K562 (cell line): ENCODE measurements at regions not wholly inside any gene's neighbourhood (a gene's known extent, or its start where the extent isn't known, plus 50 kb on each side); places are given as distances from the start of the nearest gene placed in this dataset.

Experiments used
- ATAC-seq: fragments of 200-7000 bp; cut with Tn5 transposase; 3 replicates; pipeline ENCODE4 v1.9.1; 2020; ENCODE audit warnings: moderate library complexity
- BruUV-seq: library from RNA; stranded (reverse); fragments of 400-500 nt; replicated peaks from 2 replicates; lab custom pipeline; 2021; lab: Mats Ljungman, UMichigan
- CTCF ChIA-PET: fragments of 300-600 bp; formaldehyde crosslinking; extraction: SDS; loops from one replicate; lab custom pipeline; 2021; ENCODE audit warnings: low intra/inter-chr PET ratio; lab: Yijun Ruan, JAX
- POLR2A ChIA-PET: fragments of 300-600, 350-650 bp; sonication (Branson Sonifier 250); formaldehyde crosslinking; extraction: SDS; loops from one replicate; lab custom pipeline; 2021; ENCODE audit warnings: antibody characterized with exemption, inconsistent platforms; lab: Yijun Ruan, JAX
- DNase-seq, 4 experiments: peaks; one replicate each; pipeline versions ENCODE4 v3.0.0 to v3.0.0-alpha.2; 2011 to 2018; ENCODE audit warnings: low spot score in 3 of 4, mixed read lengths in 3 of 4; ENCODE audit errors: extremely low read depth in 1 of 4
- FAIRE-seq: peaks from 2 replicates; lab custom pipeline; 2011; peaks lifted over from hg19 to GRCh38; lab: Jason Lieb, UNC
- H2AFZ ChIP-seq: 2 replicates; pipeline ENCODE4 v1.6.0; 2011; ENCODE audit warnings: low read depth, low read length, control low read depth, inconsistent platforms
- H3K27ac ChIP-seq: fragments of 200-600 bp; 3 replicates; pipeline ENCODE4 v1.8.0; 2011; ENCODE audit warnings: low read depth, mild to moderate bottlenecking, control low read depth, inconsistent platforms, low read length, moderate library complexity, mixed read lengths; ENCODE audit errors: extremely low read depth
- H3K27me3 ChIP-seq, 2 experiments: fragments of 300-600 bp in 1 of 2; 2 replicates in 1 of 2; 3 replicates in 1 of 2; pipeline versions ENCODE4 v1.6.0 to v1.8.0; 2011; ENCODE audit warnings: inconsistent platforms in 2 of 2, low read length in 2 of 2, mild to moderate bottlenecking in 1 of 2, mixed read lengths in 1 of 2, moderate library complexity in 1 of 2; ENCODE audit not compliant: control insufficient read depth in 2 of 2, insufficient read depth in 2 of 2
- H3K36me3 ChIP-seq: fragments of 300-600 bp; 3 replicates; pipeline ENCODE4 v1.8.0; 2011; ENCODE audit warnings: mild to moderate bottlenecking, low read length, inconsistent platforms; ENCODE audit not compliant: control insufficient read depth, insufficient read depth
- H3K4me1 ChIP-seq, 2 experiments: fragments of 200-600 bp in 1 of 2; replicated peaks in 1 of 2; 2 replicates in 1 of 2; 3 replicates in 1 of 2; pipeline versions ENCODE4 v1.5.1 to v1.8.0; 2011; ENCODE audit warnings: inconsistent platforms in 2 of 2, low read length in 2 of 2, mild to moderate bottlenecking in 1 of 2, mixed read lengths in 1 of 2, moderate library complexity in 1 of 2; ENCODE audit not compliant: control insufficient read depth in 2 of 2, insufficient read depth in 2 of 2
- H3K4me2 ChIP-seq: 2 replicates; pipeline ENCODE4 v1.6.1; 2011; ENCODE audit warnings: low read length, control low read depth, inconsistent platforms, mixed read lengths; ENCODE audit not compliant: insufficient read depth
- H3K4me3 ChIP-seq: fragments of 200-600 bp; sonication (generic), shearing (Covaris generic); 2 replicates; pipeline ENCODE4 v1.5.1; 2016; ENCODE audit warnings: control low read depth, inconsistent platforms
- H3K79me2 ChIP-seq: fragments of 200-600 bp; 3 replicates; pipeline ENCODE4 v1.8.0; 2011; ENCODE audit warnings: low read length, inconsistent platforms; ENCODE audit not compliant: control insufficient read depth, insufficient read depth
- H3K9ac ChIP-seq, 2 experiments: 2 replicates each; pipeline versions ENCODE4 v1.6.0 to v1.6.1; 2011; ENCODE audit warnings: low read depth in 2 of 2, low read length in 2 of 2, control low read depth in 1 of 2, inconsistent platforms in 1 of 2, mild to moderate bottlenecking in 1 of 2, mixed read lengths in 1 of 2; ENCODE audit not compliant: insufficient read depth in 1 of 2
- H3K9me1 ChIP-seq: one replicate; pipeline ENCODE4 v1.6.0; 2011; ENCODE audit warnings: inconsistent platforms, mild to moderate bottlenecking, low read length, moderate library complexity; ENCODE audit not compliant: control insufficient read depth, insufficient read depth
- H3K9me3 ChIP-seq: replicated peaks from 2 replicates; pipeline ENCODE4 v1.5.1; 2011; ENCODE audit warnings: low read depth, low read length, inconsistent platforms; ENCODE audit not compliant: control insufficient read depth, insufficient read depth
- H4K20me1 ChIP-seq: replicated peaks from 2 replicates; pipeline ENCODE4 v1.6.1; 2011; ENCODE audit warnings: low read length, inconsistent platforms, mixed read lengths; ENCODE audit not compliant: control insufficient read depth, insufficient read depth
- ARID3A ChIP-seq: IDR thresholded peaks from 2 replicates; pipeline ENCODE4 v1.6.1; 2012; ENCODE audit warnings: low read depth, low read length, improper control_type of control experiment, borderline replicate concordance
- CBX1 ChIP-seq: sonication (generic); IDR thresholded peaks from 2 replicates; pipeline ENCODE4 v1.6.1; 2016; ENCODE audit warnings: antibody characterized with exemption, low read depth, mild to moderate bottlenecking
- FOS ChIP-seq: IDR thresholded peaks from 3 replicates; pipeline ENCODE4 v1.6.1; 2011; ENCODE audit not compliant: insufficient read length; ENCODE audit errors: extremely low read depth
- FOXK2 ChIP-seq, 2 experiments: fragments of 450-650 bp; IDR thresholded peaks in 1 of 2; conservative IDR thresholded peaks in 1 of 2; 2 replicates each; pipeline ENCODE4 v1.6.1; 2016; ENCODE audit warnings: low read depth in 2 of 2, mild to moderate bottlenecking in 1 of 2
- HMG20A ChIP-seq: fragments of 450-650 bp; formaldehyde crosslinking; conservative IDR thresholded peaks from 2 replicates; pipeline ENCODE4 v1.4.0; 2020; ENCODE audit warnings: mild to moderate bottlenecking, mixed read lengths
- L3MBTL2 ChIP-seq: fragments of 450-650 bp; IDR thresholded peaks from 2 replicates; pipeline ENCODE4 v1.6.1; 2016; ENCODE audit warnings: mild to moderate bottlenecking, moderate library complexity
- ZFP1 ChIP-seq: fragments of 450-650 bp; formaldehyde crosslinking; IDR thresholded peaks from 2 replicates; pipeline ENCODE4 v1.4.0; 2020; ENCODE audit warnings: mild to moderate bottlenecking, mixed read lengths
- ZNF217 ChIP-seq: sonication (generic); formaldehyde crosslinking; IDR thresholded peaks from 2 replicates; pipeline ENCODE4 v1.8.0; 2022; ENCODE audit warnings: mild to moderate bottlenecking, missing genetic modification reagents
- WGBS: fragments of 100-300 bp; shearing (Covaris generic); methylation state at CpG from one replicate; pipeline ENCODE4 v1.1.6; 2016; ENCODE audit warnings: low coverage, mixed read lengths; ENCODE audit not compliant: insufficient coverage; ENCODE audit errors: missing lambda C conversion rate; 5-methylcytosine and 5-hydroxymethylcytosine counted together
- in situ Hi-C: fragments of 300-500 bp; cut with MboI; formaldehyde crosslinking; loops from 4 replicates; pipeline ENCODE4 v1.15.0; 2018; ENCODE audit warnings: inconsistent platforms, mixed read lengths
- intact Hi-C: fragments of 100-400 bp; cut with micrococcal nuclease; formaldehyde crosslinking; loops from 2 replicates; pipeline ENCODE4 v1.14.2; 2022

- H3K9me3 ChIP-seq: no peaks in the 10 kb centered on the region
- no peak overlapping the region for H3K4me3 ChIP-seq
- no peak overlapping the region for H2AFZ ChIP-seq
- no peaks in the 10 kb centered on the region for H3K9me1 ChIP-seq
- ATAC-seq: no peak
- H3K27ac ChIP-seq: no peak overlapping the region
- no peaks in the 10 kb centered on the region for H3K36me3 ChIP-seq
- WGBS: 0% methylated on average over 2 of the region's 2 CpGs
- H3K9ac ChIP-seq: no peak overlapping the region
- no TSS peak for BruUV-seq
- no peak for DNase-seq
- H3K79me2 ChIP-seq: no peaks in the 10 kb centered on the region
- in situ Hi-C loops (no loop called here), intact Hi-C loops (no loop called here)
- H3K4me1 ChIP-seq: no peaks in the 10 kb centered on the region
- no peak for FAIRE-seq
- H3K27me3 ChIP-seq: no peaks in the 10 kb centered on the region
- ChIA-PET POLR2A (no interaction called here), CTCF (no interaction called here)
- H3K4me2 ChIP-seq: no peak overlapping the region
- no peak for TF ChIP-seq FOXK2 (conservative IDR thresholded peaks at IDR 0.05 in 1 of 2, IDR thresholded peaks at IDR 0.05 in 1 of 2; ENCODE audit: low read depth in 2 of 2)
- TF ChIP-seq FOS: no peak
- no peak for TF ChIP-seq HMG20A
- no peak for TF ChIP-seq ZFP1 (CRISPR knock-in tag)
- TF ChIP-seq L3MBTL2: no peak
- TF ChIP-seq CBX1: no peak
- no peak for TF ChIP-seq ZNF217
- TF ChIP-seq ARID3A: no peak
- H4K20me1 ChIP-seq: no peaks in the 10 kb centered on the region
Measured at GRCh38 chr1:88321706-88322105, 362.4 kb upstream of the PKN2 start.
